Hepatocyte (in vitro differentiated cells): ENCODE measurements at regions not wholly inside any gene's neighbourhood (a gene's known extent, or its start where the extent isn't known, plus 50 kb on each side); places are given as distances from the start of the nearest gene placed in this dataset.

ENCODE experiments used
- DNase-seq: peaks from one replicate; pipeline ENCODE4 v3.0.0-alpha.2; 2016; ENCODE audit warnings: low spot score
- H2AFZ ChIP-seq: fragments of 200-600 bp; sonication (generic); 2 replicates; pipeline ENCODE4 v1.6.0; 2016; ENCODE audit warnings: antibody characterized with exemption, mild to moderate bottlenecking
- H3K27ac ChIP-seq: fragments of 200-600 bp; sonication (generic); 2 replicates; pipeline ENCODE4 v1.5.1; 2016; ENCODE audit warnings: mild to moderate bottlenecking
- H3K27me3 ChIP-seq: fragments of 200-600 bp; sonication (generic); 2 replicates; pipeline ENCODE4 v1.6.1; 2016
- H3K36me3 ChIP-seq: fragments of 200-600 bp; sonication (generic); replicated peaks from 2 replicates; pipeline ENCODE4 v1.5.1; 2016; ENCODE audit warnings: low read depth; ENCODE audit not compliant: insufficient read depth
- H3K4me1 ChIP-seq: fragments of 200-600 bp; sonication (generic); 2 replicates; pipeline ENCODE4 v1.5.1; 2016; ENCODE audit warnings: mild to moderate bottlenecking, moderate library complexity; ENCODE audit not compliant: insufficient read depth
- H3K4me2 ChIP-seq: fragments of 200-600 bp; sonication (generic); 2 replicates; pipeline ENCODE4 v1.6.0; 2016
- H3K4me3 ChIP-seq: fragments of 200-600 bp; sonication (generic); 2 replicates; pipeline ENCODE4 v1.5.1; 2016; ENCODE audit warnings: mild to moderate bottlenecking
- H3K79me2 ChIP-seq: fragments of 200-600 bp; sonication (generic); 2 replicates; pipeline ENCODE4 v1.6.0; 2017; ENCODE audit warnings: mild to moderate bottlenecking
- H3K9me2 ChIP-seq: fragments of 200-600 bp; sonication (generic); replicated peaks from 2 replicates; pipeline ENCODE4 v1.6.0; 2017; ENCODE audit warnings: mild to moderate bottlenecking; ENCODE audit not compliant: insufficient read depth
- H3K9me3 ChIP-seq: fragments of 200-600 bp; sonication (generic); 2 replicates; pipeline ENCODE4 v1.5.1; 2016; ENCODE audit warnings: low read depth, mild to moderate bottlenecking
- H4K20me1 ChIP-seq: fragments of 200-600 bp; sonication (generic); 2 replicates; pipeline ENCODE4 v1.6.0; 2016; ENCODE audit warnings: mild to moderate bottlenecking; ENCODE audit not compliant: insufficient read depth, poor library complexity, severe bottlenecking
- EZH2 ChIP-seq: fragments of 200-600 bp; sonication (generic); IDR thresholded peaks from 2 replicates; pipeline ENCODE4 v1.6.1; 2016; ENCODE audit warnings: antibody characterized with exemption, mild to moderate bottlenecking, borderline replicate concordance
- EZH2phosphoT487 ChIP-seq: fragments of 200-600 bp; sonication (generic); IDR thresholded peaks from one replicate; pipeline ENCODE4 v1.6.1; 2018; ENCODE audit warnings: antibody characterized with exemption, mild to moderate bottlenecking, low read depth, moderate library complexity; ENCODE audit not compliant: unreplicated experiment, severe bottlenecking
- WGBS: methylation state at CpG from one replicate; pipeline ENCODE4 v1.1.6; 2016; ENCODE audit warnings: low lambda C conversion rate; ENCODE audit errors: missing lambda C conversion rate; 5-methylcytosine and 5-hydroxymethylcytosine counted together
- TF ChIP-seq, protein P1 (sequence below): fragments of 200-600 bp; sonication (generic); IDR thresholded peaks from 2 replicates; pipeline ENCODE4 v1.5.1; 2016; ENCODE audit warnings: antibody characterized with exemption, mild to moderate bottlenecking; ENCODE audit not compliant: poor library complexity

DNA sequence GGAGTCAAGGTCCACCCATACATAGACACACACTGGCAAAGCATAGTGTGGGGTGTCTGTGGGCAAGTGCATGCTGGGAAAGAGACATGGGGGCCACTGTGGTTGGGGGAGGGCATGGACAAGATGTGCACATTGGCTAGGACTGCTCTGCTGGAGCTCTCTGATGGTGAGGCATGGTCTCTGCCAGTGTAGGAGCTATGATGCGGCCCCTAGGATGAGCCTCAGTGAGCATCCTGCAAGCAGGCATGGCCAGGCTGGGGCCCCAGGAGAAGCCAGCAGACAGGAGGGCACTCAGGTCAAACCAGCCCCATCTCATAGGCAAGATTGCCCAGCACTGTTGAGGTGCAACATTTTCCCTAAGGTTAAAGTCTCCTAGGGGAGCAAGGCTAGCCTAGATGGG, 489.4 kb downstream of the DNAJB9 start:
- Histone ChIP-seq H3K36me3 (no peaks in the 10 kb centered on the region), H3K4me2 (no peak overlapping the region), H3K27ac (no peak overlapping the region), H3K9me2 (no peaks in the 10 kb centered on the region), H3K4me1 (no peaks in the 10 kb centered on the region), H3K9me3 (no peaks in the 10 kb centered on the region), H4K20me1 (no peaks in the 10 kb centered on the region), H3K79me2 (no peaks in the 10 kb centered on the region), H3K4me3 (no peak overlapping the region), H2AFZ (no peak overlapping the region), H3K27me3 (no peaks in the 10 kb centered on the region)
- DNase-seq: no peak
- TF ChIP-seq, protein P1, sequence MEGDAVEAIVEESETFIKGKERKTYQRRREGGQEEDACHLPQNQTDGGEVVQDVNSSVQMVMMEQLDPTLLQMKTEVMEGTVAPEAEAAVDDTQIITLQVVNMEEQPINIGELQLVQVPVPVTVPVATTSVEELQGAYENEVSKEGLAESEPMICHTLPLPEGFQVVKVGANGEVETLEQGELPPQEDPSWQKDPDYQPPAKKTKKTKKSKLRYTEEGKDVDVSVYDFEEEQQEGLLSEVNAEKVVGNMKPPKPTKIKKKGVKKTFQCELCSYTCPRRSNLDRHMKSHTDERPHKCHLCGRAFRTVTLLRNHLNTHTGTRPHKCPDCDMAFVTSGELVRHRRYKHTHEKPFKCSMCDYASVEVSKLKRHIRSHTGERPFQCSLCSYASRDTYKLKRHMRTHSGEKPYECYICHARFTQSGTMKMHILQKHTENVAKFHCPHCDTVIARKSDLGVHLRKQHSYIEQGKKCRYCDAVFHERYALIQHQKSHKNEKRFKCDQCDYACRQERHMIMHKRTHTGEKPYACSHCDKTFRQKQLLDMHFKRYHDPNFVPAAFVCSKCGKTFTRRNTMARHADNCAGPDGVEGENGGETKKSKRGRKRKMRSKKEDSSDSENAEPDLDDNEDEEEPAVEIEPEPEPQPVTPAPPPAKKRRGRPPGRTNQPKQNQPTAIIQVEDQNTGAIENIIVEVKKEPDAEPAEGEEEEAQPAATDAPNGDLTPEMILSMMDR: no peak
- TF ChIP-seq EZH2 (no peak), EZH2phosphoT487 (no peak)
- WGBS: 83% methylated on average over 1 of the region's 1 CpG

GRCh38 chr7:109062798-109063197, 493.1 kb downstream of the DNAJB9 start:
- Histone ChIP-seq H2AFZ (no peak overlapping the region), H3K36me3 (no peaks in the 10 kb centered on the region), H3K27me3 (no peaks in the 10 kb centered on the region), H3K9me2 (no peaks in the 10 kb centered on the region), H3K27ac (no peak overlapping the region), H4K20me1 (no peaks in the 10 kb centered on the region), H3K4me3 (no peak overlapping the region), H3K4me1 (no peaks in the 10 kb centered on the region), H3K9me3 (no peaks in the 10 kb centered on the region), H3K4me2 (no peak overlapping the region), H3K79me2 (no peaks in the 10 kb centered on the region)
- WGBS: 87% methylated on average over 4 of the region's 4 CpGs
- no peak for TF ChIP-seq EZH2
- TF ChIP-seq, protein P1: no peak
- no peak for DNase-seq

DNA sequence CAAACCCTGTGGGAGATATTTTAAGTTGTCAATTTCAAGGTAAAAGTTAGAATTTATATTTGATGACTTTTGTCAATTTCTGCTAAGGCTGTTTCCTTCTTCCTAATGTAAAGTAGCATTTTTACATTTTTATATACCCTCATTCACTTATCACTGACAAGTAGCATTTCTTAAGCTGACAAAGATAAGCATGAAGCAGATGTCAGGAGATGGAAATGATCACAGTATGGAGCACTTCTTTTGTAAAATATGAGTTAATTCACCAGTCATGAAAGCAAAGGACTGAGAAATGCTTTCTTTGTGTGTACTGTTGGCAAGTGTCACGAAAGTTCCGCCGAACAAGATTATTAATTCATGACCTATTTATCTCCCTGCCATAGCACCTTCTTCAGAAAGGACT, 503.9 kb downstream of the DNAJB9 start:
- Histone ChIP-seq H3K4me3 (no peak overlapping the region), H3K4me2 (no peak overlapping the region), H3K27ac (no peak overlapping the region), H3K79me2 (no peaks in the 10 kb centered on the region), H4K20me1 (no peaks in the 10 kb centered on the region), H3K4me1 (no peaks in the 10 kb centered on the region), H3K36me3 (no peaks in the 10 kb centered on the region), H2AFZ (no peak overlapping the region), H3K27me3 (no peaks in the 10 kb centered on the region), H3K9me3 (no peaks in the 10 kb centered on the region), H3K9me2 (no peaks in the 10 kb centered on the region)
- TF ChIP-seq EZH2phosphoT487 (no peak), EZH2 (no peak)
- TF ChIP-seq, protein P1: no peak
- DNase-seq: no peak
- whole genome bisulfite sequencing: 81% methylated on average over 3 of the region's 3 CpGs

GRCh38 chr7:109076396-109076972, 506.8 kb downstream of the DNAJB9 start:
- Histone ChIP-seq H3K4me1 (no peaks in the 10 kb centered on the region), H2AFZ (no peak overlapping the region), H4K20me1 (no peaks in the 10 kb centered on the region), H3K27ac (no peak overlapping the region), H3K79me2 (no peaks in the 10 kb centered on the region), H3K9me2 (no peaks in the 10 kb centered on the region), H3K9me3 (no peaks in the 10 kb centered on the region), H3K4me2 (no peak overlapping the region), H3K27me3 (no peaks in the 10 kb centered on the region), H3K4me3 (no peak overlapping the region), H3K36me3 (no peaks in the 10 kb centered on the region)
- TF ChIP-seq EZH2phosphoT487: no peak
- TF ChIP-seq, protein P1: no peak
- TF ChIP-seq EZH2: no peak
- no peak for DNase-seq
- WGBS: 88% methylated on average over 2 of the region's 2 CpGs
